Muscle layer of colon (tissue), 2 donors: ENCODE measurements at regions not wholly inside any gene's neighbourhood (a gene's known extent, or its start where the extent isn't known, plus 50 kb on each side); places are given as distances from the start of the nearest gene placed in this dataset.
"Not testable (repeated sequence)": the region's sequence is repeated elsewhere in the genome, so short reads cannot be mapped to it uniquely, and the experiment has no call there.

Experiments used
- H3K27ac ChIP-seq: one replicate; pipeline ENCODE4 v1.7.0; 2013; ENCODE audit warnings: low read depth, mild to moderate bottlenecking, low read length, moderate library complexity
- H3K27me3 ChIP-seq, 2 donors: one replicate each; pipeline ENCODE4 v1.7.0; 2013; ENCODE audit warnings: low read length in 2 of 2, mild to moderate bottlenecking in 2 of 2; ENCODE audit not compliant: insufficient read depth in 2 of 2, control insufficient read depth in 1 of 2
- H3K36me3 ChIP-seq: one replicate; pipeline ENCODE4 v1.7.0; 2013; ENCODE audit warnings: mild to moderate bottlenecking, low read length; ENCODE audit not compliant: insufficient read depth
- H3K4me1 ChIP-seq: one replicate; pipeline ENCODE4 v1.7.0; 2013; ENCODE audit warnings: mild to moderate bottlenecking, low read length; ENCODE audit not compliant: insufficient read depth
- H3K4me3 ChIP-seq, 2 donors: one replicate each; pipeline ENCODE4 v1.7.0; 2013; ENCODE audit warnings: low read length in 2 of 2, low read depth in 1 of 2, mild to moderate bottlenecking in 1 of 2, moderate library complexity in 1 of 2
- H3K9ac ChIP-seq: one replicate; pipeline ENCODE4 v1.7.0; 2013; ENCODE audit warnings: low read length
- H3K9me3 ChIP-seq: one replicate; pipeline ENCODE4 v1.7.0; 2013; ENCODE audit warnings: mild to moderate bottlenecking, low read length
- donor health status: abdominal sarcoma.
- donor health status: Adenocarcinoma of cecum.

DNA sequence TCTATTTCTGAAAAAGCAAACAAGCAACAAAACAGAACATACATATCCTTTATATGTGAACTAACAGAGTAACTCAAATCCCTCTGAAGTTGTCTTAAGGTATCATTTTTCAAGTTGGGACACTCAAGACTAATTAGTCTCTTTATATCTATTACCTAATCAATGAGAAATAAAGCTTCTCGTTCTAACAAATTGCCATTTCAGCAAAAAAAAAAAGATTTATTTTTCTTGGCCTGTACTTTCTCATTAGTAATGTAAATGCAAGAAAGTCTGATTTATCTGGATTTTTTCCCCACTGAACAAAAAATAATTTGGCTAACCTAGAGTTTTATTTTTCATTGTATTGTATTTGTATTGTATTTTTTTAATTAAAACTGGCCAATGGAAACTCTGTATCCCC is 176.1 kb upstream of the NOL4 start:
- no peak overlapping the region for H3K9ac ChIP-seq
- no peak overlapping the region for H3K27ac ChIP-seq
- no peaks in the 10 kb centered on the region for H3K9me3 ChIP-seq
- no peaks in the 10 kb centered on the region for H3K27me3 ChIP-seq
- no peak overlapping the region for H3K4me3 ChIP-seq
- H3K4me1 ChIP-seq = no peaks in the 10 kb centered on the region
- H3K36me3 ChIP-seq = no peaks in the 10 kb centered on the region

DNA sequence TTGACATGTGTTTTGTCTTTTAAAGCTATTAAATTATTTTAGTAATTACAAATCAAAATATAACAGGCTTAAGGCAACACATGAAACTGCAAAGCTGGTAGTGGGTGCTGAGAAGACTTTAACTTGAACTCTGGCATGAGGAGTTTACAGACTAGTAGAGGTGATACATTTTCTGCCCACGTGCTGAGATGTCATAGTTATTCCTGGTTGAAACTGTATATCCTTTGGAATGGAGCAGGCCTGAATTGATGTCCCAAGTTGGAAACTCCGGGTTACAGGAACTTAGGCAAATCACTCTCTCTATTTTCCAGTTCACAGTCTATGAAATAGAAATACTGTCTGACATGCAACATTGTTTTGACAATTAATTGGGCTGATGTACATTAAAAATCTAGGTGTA is 177.1 kb upstream of the NOL4 start:
- Histone ChIP-seq H3K27me3 (no peaks in the 10 kb centered on the region), H3K27ac (no peak overlapping the region), H3K4me3 (no peak overlapping the region), H3K9ac (no peak overlapping the region), H3K9me3 (no peaks in the 10 kb centered on the region), H3K4me1 (no peaks in the 10 kb centered on the region), H3K36me3 (no peaks in the 10 kb centered on the region)

DNA sequence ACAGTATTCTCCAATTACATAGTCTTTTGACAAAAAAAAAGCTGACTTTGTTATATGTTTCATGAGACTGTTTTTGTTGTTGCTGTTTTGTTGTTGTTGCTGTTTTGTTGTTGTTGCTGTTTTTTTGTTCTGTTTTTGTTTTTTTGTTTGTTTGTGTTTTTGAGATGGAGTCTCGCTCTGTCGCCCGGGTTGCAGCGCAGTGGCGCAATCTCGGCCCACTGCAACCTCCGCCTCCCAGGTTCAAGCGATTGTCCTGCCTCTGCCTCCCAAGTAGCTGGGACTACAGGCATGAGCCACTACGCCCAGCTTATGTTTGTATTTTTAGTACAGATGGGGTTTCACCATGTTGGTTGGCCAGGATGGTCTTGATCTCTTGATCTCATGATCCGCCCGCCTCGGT is 182.8 kb upstream of the NOL4 start:
- not testable (repeated sequence) for H3K4me1 ChIP-seq, H3K9ac ChIP-seq

DNA sequence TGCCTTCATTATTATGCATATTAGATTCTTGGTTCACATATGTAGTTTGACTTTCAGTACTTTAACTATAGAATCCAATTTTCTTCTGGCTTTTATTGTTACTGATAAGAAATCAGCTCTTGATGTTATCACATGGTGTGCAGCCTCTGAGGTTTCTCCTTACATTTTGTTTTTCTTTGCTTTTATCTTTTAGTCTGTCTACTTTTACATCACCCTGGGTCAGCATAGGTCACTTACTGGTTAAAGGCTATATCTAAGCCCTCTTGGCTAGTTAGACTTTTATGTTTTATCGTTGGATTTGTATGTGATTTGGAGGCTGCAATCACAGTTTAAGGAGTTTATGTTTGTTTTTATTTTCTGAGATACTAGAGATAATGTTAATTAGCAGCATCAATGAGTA is 187.2 kb upstream of the NOL4 start:
- Histone ChIP-seq H3K36me3 (no peaks in the 10 kb centered on the region), H3K27me3 (no peaks in the 10 kb centered on the region), H3K4me3 (no peak overlapping the region), H3K4me1 (no peaks in the 10 kb centered on the region), H3K9me3 (no peaks in the 10 kb centered on the region), H3K27ac (no peak overlapping the region), H3K9ac (no peak overlapping the region)

More for the DNA sequence above, 182.8 kb upstream of the NOL4 start:
- not testable (repeated sequence) for H3K4me3 ChIP-seq, H3K27ac ChIP-seq, H3K9me3 ChIP-seq, H3K27me3 ChIP-seq, H3K36me3 ChIP-seq

DNA sequence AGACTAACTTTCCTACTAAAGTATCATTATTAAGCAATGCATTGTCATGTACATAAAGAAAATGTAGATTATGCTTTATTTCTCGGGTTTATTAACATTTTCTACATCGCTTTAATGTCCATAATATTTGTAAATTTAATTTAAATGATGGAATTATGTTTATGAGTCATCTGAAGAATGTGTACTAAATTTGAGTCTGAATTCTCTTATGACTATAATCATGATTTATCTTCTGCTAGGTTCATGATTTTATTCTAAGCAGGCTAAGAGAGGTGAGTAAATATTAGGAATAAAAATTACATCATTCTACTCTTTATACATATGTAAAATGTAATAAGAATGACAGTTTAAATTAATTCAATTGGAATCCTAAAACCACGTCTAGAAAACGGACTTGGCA is 206.3 kb upstream of the NOL4 start:
- Histone ChIP-seq H3K9ac (no peak overlapping the region), H3K27ac (no peak overlapping the region), H3K36me3 (no peaks in the 10 kb centered on the region), H3K27me3 (no peaks in the 10 kb centered on the region), H3K9me3 (no peaks in the 10 kb centered on the region), H3K4me3 (no peak overlapping the region), H3K4me1 (no peaks in the 10 kb centered on the region)

DNA sequence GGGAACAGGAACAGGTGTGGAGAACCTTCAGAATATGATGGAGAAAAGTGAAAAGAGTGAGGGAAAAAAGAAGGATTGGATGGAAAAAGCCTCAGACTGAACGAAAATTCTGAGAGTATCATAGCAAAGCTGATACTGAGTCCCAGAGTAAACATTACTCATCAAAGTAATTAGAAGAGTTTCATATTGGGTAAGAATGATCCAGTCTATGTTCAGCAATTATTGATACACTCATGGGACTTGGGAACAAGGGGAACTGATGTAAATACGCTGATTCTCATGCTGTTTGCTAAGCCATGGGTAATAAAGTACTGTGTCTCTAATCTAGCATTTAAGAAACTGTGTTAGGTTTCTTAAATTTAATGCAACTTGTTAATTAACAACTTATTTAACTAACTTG is 219.9 kb upstream of the NOL4 start:
- H3K9me3 ChIP-seq = no peaks in the 10 kb centered on the region
- H3K36me3 ChIP-seq = no peaks in the 10 kb centered on the region
- H3K4me1 ChIP-seq = no peaks in the 10 kb centered on the region
- no peak overlapping the region for H3K9ac ChIP-seq
- H3K27me3 ChIP-seq = no peaks in the 10 kb centered on the region
- no peak overlapping the region for H3K4me3 ChIP-seq
- no peak overlapping the region for H3K27ac ChIP-seq

DNA sequence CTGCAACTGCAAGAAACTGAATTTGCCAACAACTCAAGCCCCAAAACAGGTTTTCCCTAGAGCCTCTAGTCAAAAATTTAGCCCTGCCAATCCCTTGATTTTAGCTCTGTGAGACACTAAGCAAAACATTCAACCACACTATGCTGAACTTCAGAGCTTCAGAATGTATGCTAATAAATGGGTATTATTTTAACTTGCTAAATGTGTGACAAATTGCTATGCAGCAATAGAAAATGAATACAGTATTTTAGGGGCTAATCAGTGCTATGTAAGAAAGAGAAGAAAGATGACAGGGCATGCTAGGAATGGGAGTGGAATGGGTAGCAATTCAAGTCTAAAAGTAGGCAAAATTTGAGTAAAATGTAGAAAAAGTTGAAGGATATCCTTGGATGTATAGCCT is 223.9 kb upstream of the NOL4 start:
- Histone ChIP-seq H3K9ac (no peak overlapping the region), H3K9me3 (no peaks in the 10 kb centered on the region), H3K27ac (no peak overlapping the region), H3K36me3 (no peaks in the 10 kb centered on the region), H3K4me3 (no peak overlapping the region), H3K27me3 (no peaks in the 10 kb centered on the region), H3K4me1 (no peaks in the 10 kb centered on the region)

DNA sequence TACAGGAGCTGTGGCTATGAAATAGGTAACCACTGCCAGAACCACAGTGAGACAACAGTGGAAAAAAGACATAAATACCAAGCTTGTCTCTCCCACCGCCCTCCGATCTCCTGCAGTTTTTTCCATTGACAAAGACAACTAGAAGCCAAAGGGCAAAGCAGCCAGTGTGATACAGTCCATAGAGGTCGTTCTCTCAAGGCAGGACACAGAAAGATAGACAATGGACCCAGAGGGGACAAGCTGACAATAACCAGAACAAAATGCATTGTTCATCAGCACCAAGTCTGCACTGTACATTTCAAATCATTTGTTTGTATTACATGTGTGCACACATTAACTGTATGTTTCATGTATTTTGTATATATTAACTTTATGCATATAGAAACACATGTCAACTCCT is 233.0 kb upstream of the NOL4 start:
- no peaks in the 10 kb centered on the region for H3K4me1 ChIP-seq
- H3K9ac ChIP-seq = no peak overlapping the region
- H3K36me3 ChIP-seq = no peaks in the 10 kb centered on the region
- no peaks in the 10 kb centered on the region for H3K9me3 ChIP-seq
- no peak overlapping the region for H3K27ac ChIP-seq
- no peaks in the 10 kb centered on the region for H3K27me3 ChIP-seq
- H3K4me3 ChIP-seq = no peak overlapping the region

DNA sequence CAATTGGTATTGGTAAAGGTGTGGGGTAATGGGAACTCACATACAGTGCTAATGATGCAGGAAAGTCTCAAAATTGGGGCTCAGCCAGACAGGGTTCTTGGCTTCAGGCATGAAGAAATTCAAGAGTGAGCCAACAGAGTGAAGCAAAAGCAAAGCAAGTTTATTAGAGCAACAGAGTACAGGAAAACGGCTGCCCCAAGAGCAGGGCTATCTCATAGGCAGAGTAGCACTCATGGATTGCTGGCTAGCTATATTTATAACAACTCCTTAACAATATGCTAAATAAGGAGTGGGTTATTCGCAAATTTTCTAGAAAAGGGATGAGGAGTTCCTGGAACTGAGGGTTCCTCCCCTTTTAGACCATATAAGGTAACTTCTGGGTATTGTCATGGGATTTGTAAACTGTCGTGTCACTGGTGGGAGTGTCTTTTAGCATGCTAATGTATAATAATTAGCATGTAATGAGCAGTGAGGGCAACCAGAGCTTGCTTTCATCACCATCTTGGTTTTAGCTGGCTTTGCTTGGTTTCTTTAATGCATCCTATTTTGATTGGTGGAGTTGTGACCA is 233.8 kb upstream of the NOL4 start:
- H3K9me3 ChIP-seq = no peaks in the 10 kb centered on the region
- H3K4me3 ChIP-seq = no peak overlapping the region
- H3K4me1 ChIP-seq = no peaks in the 10 kb centered on the region
- H3K9ac ChIP-seq = no peak overlapping the region
- H3K27ac ChIP-seq = no peak overlapping the region
- no peaks in the 10 kb centered on the region for H3K36me3 ChIP-seq
- H3K27me3 ChIP-seq = no peaks in the 10 kb centered on the region

DNA sequence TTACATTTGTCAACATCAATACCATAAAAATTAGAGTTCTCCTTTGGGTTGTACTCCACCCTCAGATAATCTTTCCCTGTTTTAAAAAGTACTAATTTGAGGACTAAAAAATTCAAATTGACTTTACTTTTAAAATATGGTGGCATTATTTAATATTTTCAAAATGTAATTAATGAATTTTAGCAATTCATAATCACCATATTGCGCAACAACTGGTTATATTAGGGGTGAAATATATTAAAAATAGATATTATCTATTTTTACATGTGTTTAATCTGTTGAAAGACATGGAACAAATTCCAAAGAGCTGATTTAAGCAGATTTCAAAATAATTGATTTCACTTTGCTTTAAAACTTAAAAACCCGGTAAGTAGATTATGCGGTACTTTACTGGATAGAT is 236.6 kb upstream of the NOL4 start:
- H3K9me3 ChIP-seq = no peaks in the 10 kb centered on the region
- H3K4me1 ChIP-seq = no peaks in the 10 kb centered on the region
- H3K27ac ChIP-seq = no peak overlapping the region
- H3K4me3 ChIP-seq = no peak overlapping the region
- no peaks in the 10 kb centered on the region for H3K36me3 ChIP-seq
- no peaks in the 10 kb centered on the region for H3K27me3 ChIP-seq
- no peak overlapping the region for H3K9ac ChIP-seq

DNA sequence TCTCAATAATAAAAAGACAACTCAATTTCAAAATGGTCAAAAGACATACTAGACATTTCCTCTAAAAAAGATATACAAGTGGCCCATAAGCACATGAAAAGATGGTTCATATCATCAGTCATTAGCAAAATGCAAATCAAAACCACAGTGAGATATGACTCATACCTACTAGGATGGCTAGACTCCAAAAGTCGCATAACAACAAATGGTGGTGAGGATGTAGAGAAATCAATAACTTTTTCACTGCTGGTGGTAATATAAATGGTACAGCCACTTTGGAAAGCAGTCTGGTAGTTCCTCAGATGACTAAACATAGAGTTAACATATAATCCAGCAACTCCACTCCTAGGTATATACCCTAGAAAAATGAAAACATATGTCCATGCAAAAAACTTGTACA is 242.3 kb upstream of the NOL4 start:
- Histone ChIP-seq H3K36me3 (no peaks in the 10 kb centered on the region), H3K27ac (no peak overlapping the region), H3K4me1 (no peaks in the 10 kb centered on the region), H3K9me3 (no peaks in the 10 kb centered on the region), H3K9ac (no peak overlapping the region), H3K4me3 (no peak overlapping the region), H3K27me3 (no peaks in the 10 kb centered on the region)

DNA sequence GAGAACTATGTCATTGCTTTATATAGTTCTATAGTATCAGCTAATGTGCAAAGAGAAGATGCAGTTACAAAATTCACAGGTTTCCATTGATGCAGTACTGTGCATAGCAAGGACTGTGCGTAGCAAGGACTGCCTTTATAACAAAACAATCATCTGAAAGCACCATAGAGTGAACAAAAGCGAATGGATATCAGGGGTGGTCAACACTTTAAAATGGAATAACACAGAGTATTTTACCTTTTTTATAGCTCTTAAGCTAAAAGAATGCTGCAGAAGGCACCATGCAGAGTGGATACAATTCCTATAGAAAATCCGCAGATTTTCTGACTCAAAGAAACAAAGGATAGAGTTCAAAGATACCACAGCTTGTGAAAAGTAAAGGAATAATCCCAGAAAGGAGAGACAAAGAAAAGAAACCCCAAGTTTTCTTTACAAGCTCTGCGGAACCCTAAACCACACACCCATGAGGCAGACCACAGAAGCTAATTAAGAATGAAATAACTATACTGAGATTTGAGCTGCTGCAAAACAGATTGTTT is 229.9 kb upstream of the DTNA start:
- Histone ChIP-seq H3K9ac (no peak overlapping the region), H3K27ac (no peak overlapping the region), H3K27me3 (no peaks in the 10 kb centered on the region), H3K4me3 (no peak overlapping the region), H3K4me1 (no peaks in the 10 kb centered on the region), H3K9me3 (no peaks in the 10 kb centered on the region), H3K36me3 (no peaks in the 10 kb centered on the region)
